ENCODE measurements at regions not wholly inside any gene's neighbourhood (a gene's known extent, or its start where the extent isn't known, plus 50 kb on each side); places are given as distances from the start of the nearest gene placed in this dataset.

GRCh38 chr3:145395421-145395820 lies 765.6 kb downstream of the PLOD2 start (continued):
- TF ChIP-seq EZH2 (IDR thresholded peaks at IDR 0.05; ENCODE audit: low read depth, unreplicated experiment) (no peak), ETS1 (IDR thresholded peaks at IDR 0.05) (no peak), CREB1 (CRISPR knock-in tag; IDR thresholded peaks at IDR 0.05; ENCODE audit: low read depth) (no peak), CTCF (conservative IDR thresholded peaks at IDR 0.05; ENCODE audit: low read depth in 2 of 2) (no peak), REST (IDR thresholded peaks at IDR 0.05; ENCODE audit: unreplicated experiment) (no peak), ZNF331 (CRISPR knock-in tag; IDR thresholded peaks at IDR 0.05; ENCODE audit: low read depth) (no peak), POLR2AphosphoS5 (IDR thresholded peaks at IDR 0.05; ENCODE audit: low read depth) (no peak), NANOG (IDR thresholded peaks at IDR 0.05; ENCODE audit: borderline replicate concordance) (no peak), EZH2phosphoT487 (IDR thresholded peaks at IDR 0.05; ENCODE audit: unreplicated experiment) (no peak), JUNB (IDR thresholded peaks at IDR 0.05; ENCODE audit: unreplicated experiment) (no peak), STAT1 (IDR thresholded peaks at IDR 0.05; ENCODE audit: unreplicated experiment) (no peak)

- no peaks in the 10 kb centered on the region for H4K20me1 ChIP-seq (replicated peaks; ENCODE audit: insufficient read depth)
- H3K4me1 Mint-ChIP-seq: no peaks in the 10 kb centered on the region
- H3K27me3 ChIP-seq (ENCODE audit: insufficient read depth): no peaks in the 10 kb centered on the region
- H3K9me2 ChIP-seq (ENCODE audit: insufficient read depth): no peaks in the 10 kb centered on the region
- no peak overlapping the region for H3K4me2 ChIP-seq
- no peaks in the 10 kb centered on the region for H3K36me3 Mint-ChIP-seq (ENCODE audit: low read depth)
- H3K79me2 ChIP-seq (replicated peaks; ENCODE audit: insufficient read depth): no peaks in the 10 kb centered on the region
- H3K4me3 Mint-ChIP-seq: no peak overlapping the region
- no peaks in the 10 kb centered on the region; the same call in 1 of the 3 replicates for H3K9me3 Mint-ChIP-seq
- H3K36me3 ChIP-seq (ENCODE audit: insufficient read depth): no peaks in the 10 kb centered on the region
- H3F3A ChIP-seq (replicated peaks; ENCODE audit: low read depth): no peaks in the 10 kb centered on the region
- H3K27ac Mint-ChIP-seq: no peak overlapping the region
- no peak overlapping the region for H3K27ac ChIP-seq (ENCODE audit: low read depth)
- ATAC-seq (no peak), DNase-seq (ENCODE audit: low spot score) (no peak)
- no peak overlapping the region for H2AFZ ChIP-seq
- H3K27me3 Mint-ChIP-seq (ENCODE audit: insufficient read depth, low read depth, poor library complexity): no peaks in the 10 kb centered on the region
- no peaks in the 10 kb centered on the region for H3K4me1 ChIP-seq (ENCODE audit: insufficient read depth)
- H3K4me3 ChIP-seq: no peak overlapping the region
- TF ChIP-seq CREB1 (CRISPR knock-in tag; IDR thresholded peaks at IDR 0.05; ENCODE audit: low read depth) (no peak), REST (IDR thresholded peaks at IDR 0.05; ENCODE audit: unreplicated experiment) (no peak), EZH2 (IDR thresholded peaks at IDR 0.05; ENCODE audit: low read depth, unreplicated experiment) (no peak), ZNF331 (CRISPR knock-in tag; IDR thresholded peaks at IDR 0.05; ENCODE audit: low read depth) (no peak), CTCF (conservative IDR thresholded peaks at IDR 0.05; ENCODE audit: low read depth in 2 of 2) (no peak)
Measured at GRCh38 chr3:145411605-145412004, 749.4 kb downstream of the PLOD2 start.
